HEK293 (cell line): ENCODE measurements at regions not wholly inside any gene's neighbourhood (a gene's known extent, or its start where the extent isn't known, plus 50 kb on each side); places are given as distances from the start of the nearest gene placed in this dataset.

Experiments used
- CTCF ChIA-PET: fragments of 350-600 bp; formaldehyde crosslinking; extraction: SDS; loops from one replicate; lab custom pipeline; 2021; ENCODE audit warnings: antibody characterized with exemption; lab: Yijun Ruan, JAX
- POLR2A ChIA-PET: fragments of 300-600 bp; formaldehyde crosslinking; extraction: SDS; loops from one replicate; lab custom pipeline; 2020; ENCODE audit warnings: antibody characterized with exemption, inconsistent platforms; lab: Yijun Ruan, JAX
- H3K27ac ChIP-seq: fragments of 200-500 bp; sonication (Bioruptor generic); 2 replicates; pipeline ENCODE4 v1.5.1; 2014; ENCODE audit warnings: low read depth, low read length, control low read depth, inconsistent platforms; ENCODE audit errors: extremely low read depth
- H3K36me3 ChIP-seq, 2 experiments: fragments of 200-500 bp in 1 of 2; sonication (Bioruptor generic) in 1 of 2; 1 replicate in 1 of 2; 2 replicates in 1 of 2; pipeline ENCODE4 v1.5.1; 2014 to 2017; ENCODE audit warnings: inconsistent platforms in 2 of 2, low read length in 2 of 2; ENCODE audit not compliant: control insufficient read depth in 2 of 2, insufficient read depth in 1 of 2
- H3K4me1 ChIP-seq: fragments of 200-500 bp; sonication (Bioruptor generic); 2 replicates; pipeline ENCODE4 v1.5.1; 2014; ENCODE audit warnings: mild to moderate bottlenecking, low read length, inconsistent platforms; ENCODE audit not compliant: control insufficient read depth, insufficient read depth
- H3K4me3 ChIP-seq: 2 replicates; pipeline ENCODE4 v1.5.1; 2011; ENCODE audit warnings: low read depth, mild to moderate bottlenecking, control low read depth, low read length, moderate library complexity
- H3K9me3 ChIP-seq: fragments of 200-500 bp; sonication (Bioruptor generic); 2 replicates; pipeline ENCODE4 v1.5.1; 2014; ENCODE audit warnings: low read depth, low read length, inconsistent platforms; ENCODE audit not compliant: control insufficient read depth, insufficient read depth
- GLIS1 ChIP-seq: fragments of 450-650 bp; formaldehyde crosslinking; IDR thresholded peaks from 2 replicates; pipeline ENCODE4 v1.5.1; 2016; ENCODE audit warnings: missing biosample characterization, missing genetic modification characterization
- HOXD13 ChIP-seq: sonication (generic); formaldehyde crosslinking; IDR thresholded peaks from 2 replicates; pipeline ENCODE4 v1.8.0; 2022; ENCODE audit warnings: missing genetic modification reagents, borderline replicate concordance
- KLF8 ChIP-seq: fragments of 450-650 bp; formaldehyde crosslinking; IDR thresholded peaks from 2 replicates; pipeline ENCODE4 v1.5.1; 2016; ENCODE audit warnings: missing biosample characterization, missing genetic modification characterization
- SALL2 ChIP-seq: fragments of 450-650 bp; formaldehyde crosslinking; IDR thresholded peaks from 2 replicates; pipeline ENCODE4 v1.5.0; 2017; ENCODE audit warnings: missing biosample characterization, mild to moderate bottlenecking, missing genetic modification characterization, borderline replicate concordance
- TRIM28 ChIP-seq: IDR thresholded peaks from 2 replicates; pipeline ENCODE4 v1.6.1; 2011; ENCODE audit warnings: low read length, control low read depth, borderline replicate concordance
- YY1 ChIP-seq: fragments of 450-650 bp; formaldehyde crosslinking; IDR thresholded peaks from 2 replicates; pipeline ENCODE4 v1.5.1; 2018; ENCODE audit warnings: missing biosample characterization, missing genetic modification characterization
- ZBTB17 ChIP-seq: fragments of 450-650 bp; formaldehyde crosslinking; IDR thresholded peaks from 2 replicates; pipeline ENCODE4 v1.5.1; 2016; ENCODE audit warnings: missing biosample characterization, missing genetic modification characterization
- ZFP3 ChIP-seq: fragments of 450-650 bp; formaldehyde crosslinking; IDR thresholded peaks from 2 replicates; pipeline ENCODE4 v1.5.1; 2016; ENCODE audit warnings: low read depth, missing biosample characterization, missing genetic modification characterization
- ZNF138 ChIP-seq: fragments of 450-650 bp; formaldehyde crosslinking; IDR thresholded peaks from 2 replicates; pipeline ENCODE4 v1.5.1; 2016; ENCODE audit warnings: missing biosample characterization, missing genetic modification characterization, borderline replicate concordance
- ZNF175 ChIP-seq: fragments of 450-650 bp; formaldehyde crosslinking; IDR thresholded peaks from 2 replicates; pipeline ENCODE4 v1.5.1; 2016; ENCODE audit warnings: missing biosample characterization, missing genetic modification characterization
- ZNF311 ChIP-seq: fragments of 450-650 bp; formaldehyde crosslinking; IDR thresholded peaks from 2 replicates; pipeline ENCODE4 v1.5.1; 2017; ENCODE audit warnings: missing biosample characterization, missing genetic modification characterization, borderline replicate concordance
- ZNF37A ChIP-seq: fragments of 450-650 bp; IDR thresholded peaks from 2 replicates; pipeline ENCODE4 v1.5.1; 2018; ENCODE audit warnings: missing biosample characterization, missing genetic modification characterization
- ZNF560 ChIP-seq: fragments of 450-650 bp; formaldehyde crosslinking; IDR thresholded peaks from 2 replicates; pipeline ENCODE4 v1.5.1; 2017; ENCODE audit warnings: missing biosample characterization, missing genetic modification characterization, borderline replicate concordance
- ZNF623 ChIP-seq: fragments of 450-650 bp; formaldehyde crosslinking; IDR thresholded peaks from 2 replicates; pipeline ENCODE4 v1.5.1; 2016; ENCODE audit warnings: missing biosample characterization, missing genetic modification characterization
- ZNF785 ChIP-seq: fragments of 450-650 bp; formaldehyde crosslinking; IDR thresholded peaks from 2 replicates; pipeline ENCODE4 v1.5.1; 2016; ENCODE audit warnings: missing biosample characterization, missing genetic modification characterization
- ZNF791 ChIP-seq: fragments of 450-650 bp; formaldehyde crosslinking; IDR thresholded peaks from 2 replicates; pipeline ENCODE4 v1.5.1; 2016; ENCODE audit warnings: missing biosample characterization, missing genetic modification characterization
- TF ChIP-seq, protein P1 (sequence below): fragments of 450-650 bp; formaldehyde crosslinking; IDR thresholded peaks from 2 replicates; pipeline ENCODE4 v1.5.1; 2016; ENCODE audit warnings: missing biosample characterization, missing genetic modification characterization
- TF ChIP-seq, protein P2 (sequence below): fragments of 450-650 bp; formaldehyde crosslinking; IDR thresholded peaks from 2 replicates; pipeline ENCODE4 v1.5.1; 2016; ENCODE audit warnings: missing biosample characterization, missing genetic modification characterization
- TF ChIP-seq, protein P3 (sequence below): fragments of 450-650 bp; formaldehyde crosslinking; IDR thresholded peaks from 2 replicates; pipeline ENCODE4 v1.5.1; 2017; ENCODE audit warnings: missing biosample characterization, missing genetic modification characterization
- TF ChIP-seq, protein P4 (sequence below): IDR thresholded peaks from 2 replicates; pipeline ENCODE4 v1.6.1; 2011; ENCODE audit warnings: mild to moderate bottlenecking, low read depth, low read length, borderline replicate concordance
- TF ChIP-seq, protein P5 (sequence below): fragments of 450-650 bp; formaldehyde crosslinking; conservative IDR thresholded peaks from 2 replicates; pipeline ENCODE4 v1.5.1; 2016; ENCODE audit warnings: low read depth, missing biosample characterization, missing genetic modification characterization
- TF ChIP-seq, protein P6 (sequence below): sonication (generic); formaldehyde crosslinking; IDR thresholded peaks from 2 replicates; pipeline ENCODE4 v1.8.1; 2022; ENCODE audit warnings: mild to moderate bottlenecking, moderate library complexity, missing genetic modification reagents
- TF ChIP-seq, protein P7 (sequence below): fragments of 450-650 bp; formaldehyde crosslinking; IDR thresholded peaks from 2 replicates; pipeline ENCODE4 v1.5.1; 2017; ENCODE audit warnings: missing biosample characterization, missing genetic modification characterization

DNA sequence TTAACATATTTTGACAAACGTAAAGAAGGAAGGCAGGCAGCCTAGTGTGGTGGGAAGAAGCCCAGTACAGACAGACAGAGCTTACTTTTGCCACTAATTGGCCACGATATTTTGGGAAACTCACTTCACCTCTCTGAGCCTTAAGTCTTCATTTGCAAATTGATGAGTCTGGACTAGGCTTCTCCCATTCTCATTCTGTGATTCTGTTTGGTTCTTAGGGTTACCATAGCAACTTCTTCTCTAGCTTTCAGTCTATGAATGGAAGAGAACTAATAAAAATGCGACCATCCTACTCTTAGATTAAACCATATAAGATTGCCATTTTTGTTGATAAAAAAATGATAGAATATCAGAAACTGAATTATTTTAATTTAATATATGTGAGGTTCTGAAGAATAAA is 210.5 kb downstream of the SNAPC1 start (continued):
- TF ChIP-seq ZNF311 (tag by site-specific recombination) (no peak), TRIM28 (no peak), YY1 (no peak), ZNF37A (tag by site-specific recombination) (no peak), ZNF785 (tag by site-specific recombination) (no peak), ZNF623 (no peak)
- TF ChIP-seq, protein P1, sequence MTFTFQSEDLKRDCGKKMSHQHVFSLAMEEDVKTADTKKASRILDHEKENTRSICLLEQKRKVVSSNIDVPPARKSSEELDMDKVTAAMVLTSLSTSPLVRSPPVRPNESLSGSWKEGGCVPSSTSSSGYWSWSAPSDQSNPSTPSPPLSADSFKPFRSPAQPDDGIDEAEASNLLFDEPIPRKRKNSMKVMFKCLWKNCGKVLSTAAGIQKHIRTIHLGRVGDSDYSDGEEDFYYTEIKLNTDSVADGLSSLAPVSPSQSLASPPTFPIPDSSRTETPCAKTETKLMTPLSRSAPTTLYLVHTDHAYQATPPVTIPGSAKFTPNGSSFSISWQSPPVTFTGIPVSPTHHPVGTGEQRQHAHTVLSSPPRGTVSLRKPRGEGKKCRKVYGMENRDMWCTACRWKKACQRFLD (tag by site-specific recombination): no peak
- TF ChIP-seq, protein P2, sequence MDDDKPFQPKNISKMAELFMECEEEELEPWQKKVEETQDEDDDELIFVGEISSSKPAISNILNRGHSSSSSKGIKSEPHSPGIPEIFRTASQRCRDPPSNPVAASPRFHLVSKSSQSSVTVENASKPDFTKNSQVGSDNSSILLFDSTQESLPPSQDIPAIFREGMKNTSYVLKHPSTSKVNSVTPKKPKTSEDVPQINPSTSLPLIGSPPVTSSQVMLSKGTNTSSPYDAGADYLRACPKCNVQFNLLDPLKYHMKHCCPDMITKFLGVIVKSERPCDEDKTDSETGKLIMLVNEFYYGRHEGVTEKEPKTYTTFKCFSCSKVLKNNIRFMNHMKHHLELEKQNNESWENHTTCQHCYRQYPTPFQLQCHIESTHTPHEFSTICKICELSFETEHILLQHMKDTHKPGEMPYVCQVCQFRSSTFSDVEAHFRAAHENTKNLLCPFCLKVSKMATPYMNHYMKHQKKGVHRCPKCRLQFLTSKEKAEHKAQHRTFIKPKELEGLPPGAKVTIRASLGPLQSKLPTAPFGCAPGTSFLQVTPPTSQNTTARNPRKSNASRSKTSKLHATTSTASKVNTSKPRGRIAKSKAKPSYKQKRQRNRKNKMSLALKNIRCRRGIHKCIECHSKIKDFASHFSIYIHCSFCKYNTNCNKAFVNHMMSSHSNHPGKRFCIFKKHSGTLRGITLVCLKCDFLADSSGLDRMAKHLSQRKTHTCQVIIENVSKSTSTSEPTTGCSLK: no peak

DNA sequence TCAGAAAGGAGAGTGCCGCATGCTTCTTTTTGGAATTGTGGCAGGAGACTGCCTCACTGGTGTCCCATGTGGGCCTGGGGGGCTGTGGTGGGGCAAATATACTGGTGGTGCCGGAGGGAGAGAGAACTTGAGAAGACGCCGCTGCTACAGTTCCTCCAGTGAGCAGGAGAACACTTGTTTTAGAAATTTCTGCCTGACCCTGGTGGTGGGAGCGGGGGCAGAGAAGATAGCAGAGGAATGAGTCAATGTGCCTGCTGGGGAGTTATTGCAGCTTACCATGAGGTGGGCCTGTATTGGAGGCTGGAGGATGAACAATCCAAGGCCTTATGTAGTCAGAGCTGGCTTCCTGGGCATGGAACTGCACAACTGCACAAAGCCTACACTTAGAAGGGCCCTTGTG is 211.8 kb downstream of the SNAPC1 start:
- H3K9me3 ChIP-seq: no peaks in the 10 kb centered on the region
- CTCF ChIA-PET: no interaction called here
- no peak overlapping the region for H3K4me3 ChIP-seq
- no peaks in the 10 kb centered on the region for H3K4me1 ChIP-seq
- no peaks in the 10 kb centered on the region for H3K36me3 ChIP-seq
- no peak for TF ChIP-seq ZFP3 (tag by site-specific recombination)
- TF ChIP-seq, protein P3, sequence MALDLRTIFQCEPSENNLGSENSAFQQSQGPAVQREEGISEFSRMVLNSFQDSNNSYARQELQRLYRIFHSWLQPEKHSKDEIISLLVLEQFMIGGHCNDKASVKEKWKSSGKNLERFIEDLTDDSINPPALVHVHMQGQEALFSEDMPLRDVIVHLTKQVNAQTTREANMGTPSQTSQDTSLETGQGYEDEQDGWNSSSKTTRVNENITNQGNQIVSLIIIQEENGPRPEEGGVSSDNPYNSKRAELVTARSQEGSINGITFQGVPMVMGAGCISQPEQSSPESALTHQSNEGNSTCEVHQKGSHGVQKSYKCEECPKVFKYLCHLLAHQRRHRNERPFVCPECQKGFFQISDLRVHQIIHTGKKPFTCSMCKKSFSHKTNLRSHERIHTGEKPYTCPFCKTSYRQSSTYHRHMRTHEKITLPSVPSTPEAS (tag by site-specific recombination): no peak
- TF ChIP-seq, protein P4, sequence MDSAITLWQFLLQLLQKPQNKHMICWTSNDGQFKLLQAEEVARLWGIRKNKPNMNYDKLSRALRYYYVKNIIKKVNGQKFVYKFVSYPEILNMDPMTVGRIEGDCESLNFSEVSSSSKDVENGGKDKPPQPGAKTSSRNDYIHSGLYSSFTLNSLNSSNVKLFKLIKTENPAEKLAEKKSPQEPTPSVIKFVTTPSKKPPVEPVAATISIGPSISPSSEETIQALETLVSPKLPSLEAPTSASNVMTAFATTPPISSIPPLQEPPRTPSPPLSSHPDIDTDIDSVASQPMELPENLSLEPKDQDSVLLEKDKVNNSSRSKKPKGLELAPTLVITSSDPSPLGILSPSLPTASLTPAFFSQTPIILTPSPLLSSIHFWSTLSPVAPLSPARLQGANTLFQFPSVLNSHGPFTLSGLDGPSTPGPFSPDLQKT: no peak
- no peak for TF ChIP-seq ZNF560 (tag by site-specific recombination)
- no peak for TF ChIP-seq ZNF138 (tag by site-specific recombination)
- no peak for TF ChIP-seq GLIS1 (tag by site-specific recombination)
- TF ChIP-seq KLF8 (tag by site-specific recombination): no peak
- TF ChIP-seq, protein P5, sequence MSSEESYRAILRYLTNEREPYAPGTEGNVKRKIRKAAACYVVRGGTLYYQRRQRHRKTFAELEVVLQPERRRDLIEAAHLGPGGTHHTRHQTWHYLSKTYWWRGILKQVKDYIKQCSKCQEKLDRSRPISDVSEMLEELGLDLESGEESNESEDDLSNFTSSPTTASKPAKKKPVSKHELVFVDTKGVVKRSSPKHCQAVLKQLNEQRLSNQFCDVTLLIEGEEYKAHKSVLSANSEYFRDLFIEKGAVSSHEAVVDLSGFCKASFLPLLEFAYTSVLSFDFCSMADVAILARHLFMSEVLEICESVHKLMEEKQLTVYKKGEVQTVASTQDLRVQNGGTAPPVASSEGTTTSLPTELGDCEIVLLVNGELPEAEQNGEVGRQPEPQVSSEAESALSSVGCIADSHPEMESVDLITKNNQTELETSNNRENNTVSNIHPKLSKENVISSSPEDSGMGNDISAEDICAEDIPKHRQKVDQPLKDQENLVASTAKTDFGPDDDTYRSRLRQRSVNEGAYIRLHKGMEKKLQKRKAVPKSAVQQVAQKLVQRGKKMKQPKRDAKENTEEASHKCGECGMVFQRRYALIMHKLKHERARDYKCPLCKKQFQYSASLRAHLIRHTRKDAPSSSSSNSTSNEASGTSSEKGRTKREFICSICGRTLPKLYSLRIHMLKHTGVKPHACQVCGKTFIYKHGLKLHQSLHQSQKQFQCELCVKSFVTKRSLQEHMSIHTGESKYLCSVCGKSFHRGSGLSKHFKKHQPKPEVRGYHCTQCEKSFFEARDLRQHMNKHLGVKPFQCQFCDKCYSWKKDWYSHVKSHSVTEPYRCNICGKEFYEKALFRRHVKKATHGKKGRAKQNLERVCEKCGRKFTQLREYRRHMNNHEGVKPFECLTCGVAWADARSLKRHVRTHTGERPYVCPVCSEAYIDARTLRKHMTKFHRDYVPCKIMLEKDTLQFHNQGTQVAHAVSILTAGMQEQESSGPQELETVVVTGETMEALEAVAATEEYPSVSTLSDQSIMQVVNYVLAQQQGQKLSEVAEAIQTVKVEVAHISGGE: no peak
- TF ChIP-seq TRIM28: no peak
- TF ChIP-seq ZNF791 (tag by site-specific recombination): no peak
- TF ChIP-seq HOXD13: no peak
- TF ChIP-seq ZNF175: no peak
- no peak for TF ChIP-seq ZBTB17 (tag by site-specific recombination)
- TF ChIP-seq, protein P6, sequence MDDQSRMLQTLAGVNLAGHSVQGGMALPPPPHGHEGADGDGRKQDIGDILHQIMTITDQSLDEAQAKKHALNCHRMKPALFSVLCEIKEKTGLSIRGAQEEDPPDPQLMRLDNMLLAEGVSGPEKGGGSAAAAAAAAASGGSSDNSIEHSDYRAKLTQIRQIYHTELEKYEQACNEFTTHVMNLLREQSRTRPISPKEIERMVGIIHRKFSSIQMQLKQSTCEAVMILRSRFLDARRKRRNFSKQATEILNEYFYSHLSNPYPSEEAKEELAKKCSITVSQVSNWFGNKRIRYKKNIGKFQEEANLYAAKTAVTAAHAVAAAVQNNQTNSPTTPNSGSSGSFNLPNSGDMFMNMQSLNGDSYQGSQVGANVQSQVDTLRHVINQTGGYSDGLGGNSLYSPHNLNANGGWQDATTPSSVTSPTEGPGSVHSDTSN: no peak
- no peak for TF ChIP-seq SALL2
- TF ChIP-seq, protein P7, sequence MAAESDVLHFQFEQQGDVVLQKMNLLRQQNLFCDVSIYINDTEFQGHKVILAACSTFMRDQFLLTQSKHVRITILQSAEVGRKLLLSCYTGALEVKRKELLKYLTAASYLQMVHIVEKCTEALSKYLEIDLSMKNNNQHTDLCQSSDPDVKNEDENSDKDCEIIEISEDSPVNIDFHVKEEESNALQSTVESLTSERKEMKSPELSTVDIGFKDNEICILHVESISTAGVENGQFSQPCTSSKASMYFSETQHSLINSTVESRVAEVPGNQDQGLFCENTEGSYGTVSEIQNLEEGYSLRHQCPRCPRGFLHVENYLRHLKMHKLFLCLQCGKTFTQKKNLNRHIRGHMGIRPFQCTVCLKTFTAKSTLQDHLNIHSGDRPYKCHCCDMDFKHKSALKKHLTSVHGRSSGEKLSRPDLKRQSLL (tag by site-specific recombination): no peak
- TF ChIP-seq, all 188 proteins: peak for 0
- POLR2A ChIA-PET: no interaction called here
- H3K27ac ChIP-seq: no peak overlapping the region
